ENCODE measurements at regions not wholly inside any gene's neighbourhood (a gene's known extent, or its start where the extent isn't known, plus 50 kb on each side); places are given as distances from the start of the nearest gene placed in this dataset.

DNA sequence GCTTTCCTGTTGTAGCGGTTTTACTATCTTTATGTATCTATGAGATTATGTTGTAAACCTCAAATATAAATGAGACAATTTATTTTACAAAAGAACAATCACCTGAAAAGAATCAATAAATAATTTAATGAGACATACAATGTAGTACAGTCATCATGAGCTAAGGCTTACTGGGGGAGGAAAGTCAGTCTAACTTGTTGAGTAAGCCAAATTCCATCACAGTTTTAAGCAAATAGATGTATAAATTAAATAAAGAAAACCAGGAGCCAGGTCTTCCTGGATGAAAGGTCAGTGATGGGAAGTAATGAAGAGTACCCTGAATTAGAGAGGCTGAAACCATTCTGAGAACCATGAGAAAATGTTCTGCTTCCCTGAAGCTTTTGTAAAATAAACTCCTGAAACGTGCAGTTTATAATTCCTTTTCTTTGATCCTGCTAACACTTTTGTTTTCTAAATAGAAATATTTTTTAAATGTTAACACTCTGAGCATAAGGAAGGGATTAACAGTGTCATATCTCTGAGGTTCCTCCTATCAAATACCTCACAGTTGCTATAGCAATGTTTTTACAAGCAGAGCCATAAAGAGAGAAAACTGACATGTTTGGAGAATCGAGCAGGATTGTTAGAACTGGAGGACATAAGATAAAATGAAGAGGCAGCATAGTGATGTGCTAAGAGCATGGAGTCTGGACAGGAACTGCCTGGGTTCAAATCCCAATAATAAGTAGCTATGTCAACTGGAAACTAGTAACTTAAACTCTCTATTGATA, 444.9 kb upstream of the FOXG1 start:
- Mint-ChIP-seq H3K27me3 (no peaks in the 10 kb centered on the region), H3K9me3 (ENCODE audit: low read depth) (no peaks in the 10 kb centered on the region), H3K4me3 (ENCODE audit: low read depth) (no peak overlapping the region), H3K27ac (no peak overlapping the region), H3K36me3 (ENCODE audit: insufficient read depth) (no peaks in the 10 kb centered on the region), H3K4me1 (ENCODE audit: low read depth) (no peaks in the 10 kb centered on the region)
- TF ChIP-seq, protein P1, sequence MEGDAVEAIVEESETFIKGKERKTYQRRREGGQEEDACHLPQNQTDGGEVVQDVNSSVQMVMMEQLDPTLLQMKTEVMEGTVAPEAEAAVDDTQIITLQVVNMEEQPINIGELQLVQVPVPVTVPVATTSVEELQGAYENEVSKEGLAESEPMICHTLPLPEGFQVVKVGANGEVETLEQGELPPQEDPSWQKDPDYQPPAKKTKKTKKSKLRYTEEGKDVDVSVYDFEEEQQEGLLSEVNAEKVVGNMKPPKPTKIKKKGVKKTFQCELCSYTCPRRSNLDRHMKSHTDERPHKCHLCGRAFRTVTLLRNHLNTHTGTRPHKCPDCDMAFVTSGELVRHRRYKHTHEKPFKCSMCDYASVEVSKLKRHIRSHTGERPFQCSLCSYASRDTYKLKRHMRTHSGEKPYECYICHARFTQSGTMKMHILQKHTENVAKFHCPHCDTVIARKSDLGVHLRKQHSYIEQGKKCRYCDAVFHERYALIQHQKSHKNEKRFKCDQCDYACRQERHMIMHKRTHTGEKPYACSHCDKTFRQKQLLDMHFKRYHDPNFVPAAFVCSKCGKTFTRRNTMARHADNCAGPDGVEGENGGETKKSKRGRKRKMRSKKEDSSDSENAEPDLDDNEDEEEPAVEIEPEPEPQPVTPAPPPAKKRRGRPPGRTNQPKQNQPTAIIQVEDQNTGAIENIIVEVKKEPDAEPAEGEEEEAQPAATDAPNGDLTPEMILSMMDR (IDR thresholded peaks at IDR 0.05; ENCODE audit: unreplicated experiment) = no peak
- no peak for DNase-seq (ENCODE audit: low spot score, unreplicated experiment)

DNA sequence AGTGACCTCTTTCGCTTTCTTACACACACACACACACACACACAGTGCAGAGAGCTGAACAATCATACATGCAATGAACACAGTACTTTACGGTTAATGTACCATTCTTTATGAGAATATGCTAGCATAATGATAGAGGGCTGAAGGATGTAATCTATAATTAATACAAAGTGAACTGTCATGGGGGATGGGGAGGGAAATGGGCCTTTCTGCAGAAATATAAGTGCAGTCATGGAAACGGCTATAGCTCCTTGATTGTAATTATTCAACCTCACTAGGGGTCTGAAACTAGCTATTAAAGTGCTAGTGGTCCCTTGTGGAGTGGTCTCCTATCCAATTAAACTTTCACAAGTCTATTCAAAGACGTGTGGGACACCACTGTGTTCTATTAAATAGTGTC, 443.2 kb upstream of the FOXG1 start:
- Mint-ChIP-seq H3K9me3 (ENCODE audit: low read depth) (no peaks in the 10 kb centered on the region), H3K27me3 (no peaks in the 10 kb centered on the region), H3K36me3 (ENCODE audit: insufficient read depth) (no peaks in the 10 kb centered on the region), H3K4me1 (ENCODE audit: low read depth) (no peaks in the 10 kb centered on the region), H3K4me3 (ENCODE audit: low read depth) (no peak overlapping the region), H3K27ac (no peak overlapping the region)
- TF ChIP-seq, protein P1 (IDR thresholded peaks at IDR 0.05; ENCODE audit: unreplicated experiment) = no peak
- no peak for DNase-seq (ENCODE audit: low spot score, unreplicated experiment)

DNA sequence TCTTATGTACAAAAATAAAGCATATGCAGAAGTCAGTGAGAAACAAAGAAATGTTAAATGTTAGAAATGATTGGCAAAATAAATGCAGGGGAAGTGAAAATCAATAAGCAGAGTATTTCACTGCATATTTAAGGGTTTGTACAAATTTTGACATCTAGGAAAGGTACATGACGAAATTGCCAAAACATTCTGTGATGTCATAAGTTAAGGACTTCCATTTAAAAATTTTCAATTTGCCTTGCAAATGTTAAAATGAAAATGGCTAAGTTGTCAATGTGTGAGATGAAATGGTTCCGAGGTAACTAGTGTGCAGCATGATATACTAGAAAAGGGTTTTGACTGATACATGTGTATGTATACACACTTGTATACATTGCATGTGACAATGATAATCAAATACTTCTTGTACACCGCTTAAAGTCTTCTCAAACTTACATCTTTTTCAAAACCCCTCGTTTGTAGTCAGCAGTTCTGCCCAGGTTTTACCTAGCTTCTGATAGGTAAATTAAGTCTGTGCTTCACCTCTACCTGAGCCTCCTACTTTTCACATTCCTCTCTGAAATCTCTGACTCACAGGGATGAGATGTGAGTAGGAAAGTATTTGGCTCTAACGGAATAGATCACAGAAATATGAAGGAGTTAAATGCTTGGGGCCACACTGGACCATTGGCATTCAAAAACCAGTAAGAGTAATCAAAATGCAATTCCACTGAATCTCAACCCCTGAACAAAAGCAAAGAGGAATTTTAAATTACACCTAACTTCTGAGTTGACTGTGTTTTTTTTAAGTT, 442.4 kb upstream of the FOXG1 start:
- H3K27me3 Mint-ChIP-seq = no peaks in the 10 kb centered on the region
- TF ChIP-seq, protein P1 (IDR thresholded peaks at IDR 0.05; ENCODE audit: unreplicated experiment) = no peak
- H3K27ac Mint-ChIP-seq = no peak overlapping the region
- no peak overlapping the region for H3K4me3 Mint-ChIP-seq (ENCODE audit: low read depth)
- no peaks in the 10 kb centered on the region for H3K4me1 Mint-ChIP-seq (ENCODE audit: low read depth)
- H3K9me3 Mint-ChIP-seq (ENCODE audit: low read depth) = no peaks in the 10 kb centered on the region
- H3K36me3 Mint-ChIP-seq (ENCODE audit: insufficient read depth) = no peaks in the 10 kb centered on the region
- no peak for DNase-seq (ENCODE audit: low spot score, unreplicated experiment)

DNA sequence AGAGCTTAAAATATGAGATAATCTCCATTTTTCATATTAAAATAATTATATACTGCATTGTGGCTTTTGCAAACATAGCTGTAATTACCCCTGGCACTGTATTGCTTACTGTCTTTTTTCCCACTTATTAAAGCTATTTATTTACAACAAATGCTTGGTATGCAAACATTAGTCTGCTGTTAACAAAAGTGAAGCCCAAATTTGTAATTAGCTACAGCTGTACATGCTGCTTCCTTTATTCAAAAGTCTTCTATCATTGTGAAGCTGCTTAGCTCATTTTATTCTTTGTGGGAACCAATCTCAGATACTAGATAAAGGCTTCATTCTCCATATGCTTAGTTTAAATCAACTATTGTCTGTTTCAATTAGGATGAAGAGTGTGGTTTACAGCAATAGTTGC, 425.8 kb upstream of the FOXG1 start:
- H3K36me3 Mint-ChIP-seq (ENCODE audit: insufficient read depth) = no peaks in the 10 kb centered on the region
- TF ChIP-seq, protein P1 (IDR thresholded peaks at IDR 0.05; ENCODE audit: unreplicated experiment) = no peak
- H3K4me3 Mint-ChIP-seq (ENCODE audit: low read depth) = no peak overlapping the region
- no peak overlapping the region for H3K27ac Mint-ChIP-seq
- no peaks in the 10 kb centered on the region for H3K4me1 Mint-ChIP-seq (ENCODE audit: low read depth)
- H3K27me3 Mint-ChIP-seq = no peaks in the 10 kb centered on the region
- no peaks in the 10 kb centered on the region for H3K9me3 Mint-ChIP-seq (ENCODE audit: low read depth)
- DNase-seq (ENCODE audit: low spot score, unreplicated experiment) = no peak

DNA sequence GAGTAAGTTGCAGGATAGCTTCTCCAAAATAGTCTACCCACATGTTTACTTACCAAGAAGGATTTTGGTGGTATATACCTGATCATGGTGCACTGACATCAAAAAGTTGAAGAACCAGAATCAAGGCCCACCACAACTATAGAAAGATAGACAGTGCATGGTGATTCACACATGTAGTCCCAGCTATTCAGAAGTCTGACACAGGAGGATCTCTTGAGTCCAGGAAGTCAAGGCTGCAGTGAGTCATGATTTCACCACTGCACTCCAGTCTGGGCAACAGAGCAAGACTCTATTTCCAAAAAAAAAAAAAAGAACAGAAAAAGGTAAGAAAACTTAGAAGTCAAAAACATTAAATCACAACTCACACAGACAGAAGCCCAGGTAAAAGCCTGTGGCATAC, 422.2 kb upstream of the FOXG1 start:
- Mint-ChIP-seq H3K36me3 (ENCODE audit: insufficient read depth) (no peaks in the 10 kb centered on the region), H3K27ac (no peak overlapping the region), H3K4me3 (ENCODE audit: low read depth) (no peak overlapping the region), H3K27me3 (no peaks in the 10 kb centered on the region), H3K4me1 (ENCODE audit: low read depth) (no peaks in the 10 kb centered on the region), H3K9me3 (ENCODE audit: low read depth) (no peaks in the 10 kb centered on the region)
- TF ChIP-seq, protein P1 (IDR thresholded peaks at IDR 0.05; ENCODE audit: unreplicated experiment) = no peak
- no peak for DNase-seq (ENCODE audit: low spot score, unreplicated experiment)

Measured in progenitor cell of endocrine pancreas (in vitro differentiated cells).